Heart left ventricle (tissue), 16 donors: ENCODE measurements at regions not wholly inside any gene's neighbourhood (a gene's known extent, or its start where the extent isn't known, plus 50 kb on each side); places are given as distances from the start of the nearest gene placed in this dataset.
A peak's percentile ranks its signal among the peaks of the same experiment; 100 is the strongest.

Experiments
- ATAC-seq, 4 donors: fragments of 200-7000 bp; cut with Tn5 transposase; one replicate each; pipeline ENCODE4 v1.9.1; 2020 to 2022; ENCODE audit warnings: moderate library complexity in 4 of 4, mild to moderate bottlenecking in 3 of 4, moderate number of reproducible peaks in 1 of 4
- DNase-seq, 5 donors: peaks; one replicate each; pipeline ENCODE4 v3.0.0-alpha.2; 2020
- H3K27ac ChIP-seq, 12 donors: fragments of 200-600 bp; sonication (generic) in 4 of 12; one replicate each; pipeline versions ENCODE4 v1.5.0 to v1.8.0; 2016 to 2022; ENCODE audit warnings: mild to moderate bottlenecking in 2 of 12
- H3K27me3 ChIP-seq, 9 donors: fragments of 200-600 bp; sonication (generic) in 2 of 9; one replicate each; pipeline versions ENCODE4 v1.5.1 to v1.8.0; 2016 to 2022; ENCODE audit warnings: mild to moderate bottlenecking in 3 of 9
- H3K36me3 ChIP-seq, 9 donors: fragments of 200-600 bp; sonication (generic) in 2 of 9; one replicate each; pipeline versions ENCODE4 v1.5.0 to v1.8.0; 2018 to 2022; ENCODE audit warnings: mild to moderate bottlenecking in 2 of 9
- H3K4me1 ChIP-seq, 12 donors: fragments of 200-600 bp; sonication (generic) in 4 of 12; one replicate each; pipeline versions ENCODE4 v1.5.0 to v1.8.0; 2016 to 2022; ENCODE audit warnings: mild to moderate bottlenecking in 3 of 12
- H3K4me3 ChIP-seq, 12 donors: fragments of 200-600 bp; sonication (generic) in 4 of 12; one replicate each; pipeline versions ENCODE4 v1.5.0 to v1.8.0; 2017 to 2022; ENCODE audit warnings: mild to moderate bottlenecking in 9 of 12, moderate library complexity in 4 of 12
- H3K9me3 ChIP-seq, 12 donors: fragments of 200-600 bp; sonication (generic) in 4 of 12; one replicate each; pipeline versions ENCODE4 v1.5.0 to v1.8.0; 2016 to 2022; ENCODE audit warnings: mild to moderate bottlenecking in 1 of 12
- POLR2A ChIP-seq, 2 donors: fragments of 450-650 bp; IDR thresholded peaks; one replicate each; pipeline ENCODE4 v1.6.1; 2017; ENCODE audit warnings: antibody characterized with exemption in 2 of 2, mild to moderate bottlenecking in 2 of 2, moderate library complexity in 2 of 2
- WGBS, 4 donors: extraction: QIAGEN DNeasy Blood & Tissue Kit in 2 of 4; methylation state at CpG; one replicate each; pipeline versions ENCODE4 v1.1.5 to v1.1.7; 2013 to 2018; 5-methylcytosine and 5-hydroxymethylcytosine counted together
- intact Hi-C, 10 donors: fragments of 100-400 bp; cut with DNase I; formaldehyde crosslinking; loops; one replicate each; pipeline versions ENCODE4 v1.11.1 to v1.14.2; 2022
- TF ChIP-seq, protein P1 (sequence below), 12 donors: fragments of 200-600 bp; sonication (generic) in 4 of 12; IDR thresholded peaks; one replicate each; pipeline versions ENCODE4 v1.5.0 to v1.8.0; 2018 to 2022; ENCODE audit warnings: antibody characterized with exemption in 12 of 12, mild to moderate bottlenecking in 5 of 12
- donor health status: ischemic (EF 13 %, LVEDD 7.1; RV severe dilation, severe dysfunction).
- donor health status: healthy with polysubstance abuse.
- donor health status: DM: no; HTN: yes; CAD: no.
- donor health status: DM: no; HTN: no; CAD: no.
- donor health status: ischemic (EF 25% LVEDD 6.9; RV normal size, moderate dysfunction).
- donor health status: ischemic (EF 25% LVEDD 5.7; RV mildly dilated, moderate dysfunction).
- donor health status: healthy.
- donor health status: DM: yes; HTN: yes; CAD: no.
- donor health status: ischemic (EF 35%, LVEDD 5.7; RV mildly dilated, moderate dysfunction).
- donor health status: nonischemic (EF 11% LVEDD 7.7; RV severe dilation, severe dysfunction).
- donor health status: DM: yes; HTN: yes; CAD: no.
- donor health status: PGD.
- donor health status: ischemic (EF 29% LVEDD 5.4; RV normal size, mild dysfunction).
- donor health status: nonischemic (EF 23%, LVEDD 6.1; RV moderate dilation, normal function).

DNA sequence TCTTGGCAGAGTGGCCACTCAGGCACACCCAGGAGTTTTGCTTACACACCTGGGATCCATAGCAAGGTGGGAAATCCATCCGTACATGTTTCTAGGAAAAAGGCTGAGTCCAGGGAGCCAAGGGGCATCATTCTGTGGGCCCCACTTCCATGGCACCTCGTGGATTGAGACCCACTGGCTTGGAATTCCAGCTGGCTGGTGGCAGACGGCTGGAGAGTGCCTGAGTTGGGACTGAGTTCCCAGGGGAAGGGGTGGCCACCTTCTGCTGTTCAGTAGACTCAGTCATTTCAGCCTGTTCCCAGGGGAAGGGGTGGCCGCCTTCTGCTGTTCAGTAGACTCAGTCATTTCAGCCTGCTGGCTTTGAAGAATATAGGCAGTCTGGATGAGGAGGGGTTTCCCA lies 366.0 kb upstream of the GRIA3 start:
- no peaks in the 10 kb centered on the region for H3K36me3 ChIP-seq
- DNase-seq: no peak
- H3K4me3 ChIP-seq: no peak overlapping the region
- TF ChIP-seq POLR2A (IDR thresholded peaks at IDR 0.05): no peak
- TF ChIP-seq, protein P1, sequence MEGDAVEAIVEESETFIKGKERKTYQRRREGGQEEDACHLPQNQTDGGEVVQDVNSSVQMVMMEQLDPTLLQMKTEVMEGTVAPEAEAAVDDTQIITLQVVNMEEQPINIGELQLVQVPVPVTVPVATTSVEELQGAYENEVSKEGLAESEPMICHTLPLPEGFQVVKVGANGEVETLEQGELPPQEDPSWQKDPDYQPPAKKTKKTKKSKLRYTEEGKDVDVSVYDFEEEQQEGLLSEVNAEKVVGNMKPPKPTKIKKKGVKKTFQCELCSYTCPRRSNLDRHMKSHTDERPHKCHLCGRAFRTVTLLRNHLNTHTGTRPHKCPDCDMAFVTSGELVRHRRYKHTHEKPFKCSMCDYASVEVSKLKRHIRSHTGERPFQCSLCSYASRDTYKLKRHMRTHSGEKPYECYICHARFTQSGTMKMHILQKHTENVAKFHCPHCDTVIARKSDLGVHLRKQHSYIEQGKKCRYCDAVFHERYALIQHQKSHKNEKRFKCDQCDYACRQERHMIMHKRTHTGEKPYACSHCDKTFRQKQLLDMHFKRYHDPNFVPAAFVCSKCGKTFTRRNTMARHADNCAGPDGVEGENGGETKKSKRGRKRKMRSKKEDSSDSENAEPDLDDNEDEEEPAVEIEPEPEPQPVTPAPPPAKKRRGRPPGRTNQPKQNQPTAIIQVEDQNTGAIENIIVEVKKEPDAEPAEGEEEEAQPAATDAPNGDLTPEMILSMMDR (IDR thresholded peaks at IDR 0.05): no peak
- ATAC-seq: no peak
- H3K9me3 ChIP-seq: peaks cover 0 to 22% (median 0%) of the 10 kb centered on the region in 12 donors
- no peaks in the 10 kb centered on the region for H3K27me3 ChIP-seq
- intact Hi-C loops: no loop called here
- H3K27ac ChIP-seq: no peak overlapping the region
- WGBS, 4 donors: 22 to 68% (median 58%) methylated on average over 2 to 4 of the region's 4 CpGs
- no peaks in the 10 kb centered on the region for H3K4me1 ChIP-seq

DNA sequence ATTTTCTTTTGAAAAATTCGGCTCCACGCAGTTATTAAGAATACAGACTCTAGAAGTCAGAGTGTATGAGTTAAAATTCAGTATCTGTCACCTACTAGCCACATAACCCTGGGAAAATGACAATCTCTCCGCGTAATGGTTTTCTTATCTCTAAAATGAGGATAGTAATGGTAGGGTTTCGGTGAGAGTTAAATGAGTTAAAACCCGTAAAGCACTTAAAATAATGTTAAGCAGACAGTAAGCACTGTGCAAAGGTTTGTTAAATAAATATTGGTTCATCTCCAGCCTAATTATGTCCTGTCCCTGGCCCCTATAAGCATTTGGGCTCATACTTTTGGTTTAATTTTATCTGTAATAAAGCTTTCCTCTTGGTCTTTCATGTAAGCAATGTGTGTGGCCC lies 350.8 kb upstream of the GRIA3 start:
- no peak overlapping the region for H3K4me3 ChIP-seq
- H3K4me1 ChIP-seq: no peaks in the 10 kb centered on the region
- H3K27ac ChIP-seq: no peak overlapping the region
- TF ChIP-seq, protein P1 (IDR thresholded peaks at IDR 0.05): no peak
- TF ChIP-seq POLR2A (IDR thresholded peaks at IDR 0.05): no peak
- DNase-seq (no peak), ATAC-seq (no peak)
- peaks cover 0 to 5% (median 0%) of the 10 kb centered on the region in 12 donors for H3K9me3 ChIP-seq
- intact Hi-C loops: no loop called here
- 62 to 72% (median 69%) methylated on average over 6 of the region's 6 CpGs for WGBS, 4 donors
- no peaks in the 10 kb centered on the region for H3K27me3 ChIP-seq
- no peaks in the 10 kb centered on the region for H3K36me3 ChIP-seq

DNA sequence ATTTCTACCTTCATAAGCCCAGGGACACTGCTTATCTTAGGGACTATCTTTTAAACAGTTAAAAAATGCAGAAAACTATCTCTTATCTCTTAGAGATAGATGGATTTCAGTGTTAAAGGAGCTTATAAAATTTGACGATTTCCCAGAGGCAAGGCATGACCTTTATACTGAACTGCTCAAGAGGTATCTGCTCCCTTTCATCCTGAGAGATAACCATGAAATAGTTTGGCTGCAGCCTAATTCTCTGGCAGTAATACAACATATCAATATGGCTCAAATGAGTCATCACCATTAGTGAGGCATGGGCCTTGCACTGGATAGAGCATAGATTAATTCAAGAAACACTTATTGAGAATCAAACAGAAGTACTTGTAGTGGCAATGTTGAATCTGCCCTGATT lies 348.2 kb upstream of the GRIA3 start:
- Histone ChIP-seq H3K4me1 (no peaks in the 10 kb centered on the region), H3K27ac (no peak overlapping the region), H3K27me3 (no peaks in the 10 kb centered on the region), H3K9me3 (peaks cover 0 to 5% (median 0%) of the 10 kb centered on the region in 12 donors), H3K4me3 (no peak overlapping the region), H3K36me3 (no peaks in the 10 kb centered on the region)
- WGBS, 4 donors: 19 to 38% (median 24%) methylated on average over 1 of the region's 1 CpG
- intact Hi-C loops: no loop called here
- ATAC-seq (peak in 2 of 4 donors; percentile 33 to 78), DNase-seq (no peak)
- TF ChIP-seq, protein P1 (IDR thresholded peaks at IDR 0.05): no peak
- no peak for TF ChIP-seq POLR2A (IDR thresholded peaks at IDR 0.05)

DNA sequence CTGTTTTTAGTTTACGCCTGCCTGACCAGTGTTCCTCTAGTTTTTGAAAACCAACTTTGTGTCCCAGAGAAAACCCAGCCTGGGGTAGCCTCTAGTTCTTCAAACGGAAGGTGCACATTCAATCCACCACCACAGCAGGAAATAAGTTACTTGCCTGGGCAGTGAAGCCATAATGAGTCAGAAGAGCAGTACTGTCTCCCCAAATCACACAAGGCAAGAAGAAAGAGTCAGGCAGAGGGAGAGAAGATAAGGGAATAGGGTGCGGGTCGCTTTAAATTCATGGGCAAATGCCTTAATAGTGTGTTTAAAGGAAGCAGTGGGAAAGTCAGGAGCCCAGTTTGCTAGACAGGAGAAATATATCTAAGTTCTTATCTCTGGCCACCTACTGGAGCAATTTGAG lies 333.8 kb upstream of the GRIA3 start:
- Histone ChIP-seq H3K27me3 (no peaks in the 10 kb centered on the region), H3K9me3 (peaks cover 0 to 8% (median 0%) of the 10 kb centered on the region in 12 donors), H3K4me1 (no peaks in the 10 kb centered on the region), H3K4me3 (no peak overlapping the region), H3K36me3 (no peaks in the 10 kb centered on the region), H3K27ac (no peak overlapping the region)
- TF ChIP-seq, protein P1 (IDR thresholded peaks at IDR 0.05): no peak
- TF ChIP-seq POLR2A (IDR thresholded peaks at IDR 0.05): no peak
- WGBS, 4 donors: 65 to 75% (median 71%) methylated on average over 4 of the region's 4 CpGs
- DNase-seq (no peak), ATAC-seq (no peak)
- intact Hi-C loops: no loop called here
